ENCODE measurements at regions not wholly inside any gene's neighbourhood (a gene's known extent, or its start where the extent isn't known, plus 50 kb on each side); places are given as distances from the start of the nearest gene placed in this dataset.

DNA sequence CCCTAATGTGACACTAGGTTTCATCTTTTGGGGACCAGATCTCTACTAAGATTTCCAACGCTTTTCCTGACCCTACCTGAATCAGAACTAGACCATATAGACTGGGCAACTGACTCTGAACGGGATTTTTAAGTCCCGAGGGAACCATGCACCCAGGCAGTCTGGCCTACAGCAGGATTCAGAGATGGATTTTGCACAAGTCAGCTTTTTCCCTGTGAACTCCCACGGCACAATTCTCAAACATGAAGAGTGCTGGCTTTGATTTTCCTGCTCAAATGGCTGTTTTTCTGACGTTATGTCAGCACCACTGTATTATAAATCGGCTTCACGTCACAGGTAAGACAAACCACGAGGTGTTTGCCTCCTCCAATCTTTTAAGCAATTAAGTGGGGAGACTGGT, 409.1 kb downstream of the TCERG1L start:
- DNase-seq (ENCODE audit: low spot score) = no peak

DNA sequence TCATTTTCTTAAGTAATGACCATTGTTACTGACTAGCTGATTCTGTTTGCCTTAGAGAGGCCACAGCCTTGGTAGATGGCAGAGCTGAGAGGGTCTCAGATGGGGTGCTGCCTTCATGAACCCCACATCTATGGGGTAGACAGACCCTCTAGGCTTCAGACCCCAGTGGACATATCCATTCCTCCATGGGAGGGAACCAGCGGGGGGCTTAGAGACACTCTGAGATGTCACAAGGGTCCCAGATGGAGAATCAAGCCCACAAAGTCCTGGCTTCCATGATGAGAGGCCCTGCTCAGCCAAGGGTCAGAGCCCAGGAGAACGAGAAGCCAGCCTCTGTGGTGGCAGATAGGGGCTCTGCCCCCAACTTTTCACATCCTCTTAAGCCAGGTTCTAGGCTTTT, 408.6 kb downstream of the TCERG1L start:
- no peak for DNase-seq (ENCODE audit: low spot score)

DNA sequence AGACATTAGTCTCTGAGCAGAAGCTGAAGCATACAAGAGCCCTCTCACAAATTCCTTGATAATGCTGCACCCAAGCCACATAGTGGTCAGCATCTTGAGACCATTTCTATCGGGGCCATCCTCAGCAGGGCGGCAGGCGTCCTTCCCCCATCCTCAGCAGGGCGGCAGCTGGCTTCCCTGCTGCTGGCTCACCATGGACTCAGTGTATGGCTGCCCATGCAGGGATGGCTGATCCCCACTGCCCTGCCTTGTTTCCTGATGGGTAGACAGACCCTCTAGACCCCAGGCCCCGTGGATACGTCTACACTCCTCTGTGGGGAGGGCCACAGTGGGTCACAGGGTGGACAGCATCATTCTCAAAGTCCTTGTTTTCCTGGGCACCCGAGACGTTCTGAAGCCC, 406.8 kb downstream of the TCERG1L start:
- no peak for DNase-seq (ENCODE audit: low spot score)

DNA sequence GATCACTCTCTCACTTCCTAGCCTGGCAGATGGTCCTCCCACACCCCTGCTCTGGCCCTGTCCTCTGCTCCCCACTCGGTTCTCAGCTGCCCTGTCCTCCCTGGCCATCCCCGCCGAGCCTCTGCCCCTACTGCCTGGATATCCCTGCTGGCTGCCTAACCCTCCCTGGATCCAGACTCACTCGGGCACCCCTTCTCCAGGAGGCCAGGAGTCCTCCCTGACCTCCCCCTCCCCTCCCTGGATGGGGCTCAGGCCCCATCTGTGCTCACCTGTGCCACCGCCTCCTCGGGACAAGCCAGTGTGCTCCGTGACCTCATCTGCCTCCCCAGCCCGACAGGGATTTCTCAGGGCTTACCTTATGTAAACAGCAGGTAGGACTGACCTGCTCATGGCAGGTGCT, 406.1 kb downstream of the TCERG1L start:
- no peak for DNase-seq (ENCODE audit: low spot score)

DNA sequence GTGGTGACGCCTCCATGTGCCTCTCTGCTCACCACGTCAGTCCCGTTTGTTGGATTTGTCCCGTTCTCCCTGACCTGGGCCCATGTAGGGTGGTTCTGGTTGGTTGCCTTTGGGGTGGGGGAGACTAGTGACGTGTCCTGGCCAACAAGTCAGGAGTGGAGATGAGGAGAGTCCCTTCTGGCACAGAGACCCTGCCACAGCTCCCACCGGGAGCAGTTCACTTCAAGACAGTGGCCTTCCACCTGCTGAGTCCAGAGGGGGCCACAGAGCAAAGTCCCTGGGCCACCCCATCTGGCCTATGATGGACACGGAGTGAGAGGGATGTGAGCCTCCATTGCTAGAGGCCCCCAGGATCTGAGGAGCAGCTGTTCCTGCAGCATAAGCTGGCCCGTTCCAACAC, 405.6 kb downstream of the TCERG1L start:
- DNase-seq (ENCODE audit: low spot score) = no peak

DNA sequence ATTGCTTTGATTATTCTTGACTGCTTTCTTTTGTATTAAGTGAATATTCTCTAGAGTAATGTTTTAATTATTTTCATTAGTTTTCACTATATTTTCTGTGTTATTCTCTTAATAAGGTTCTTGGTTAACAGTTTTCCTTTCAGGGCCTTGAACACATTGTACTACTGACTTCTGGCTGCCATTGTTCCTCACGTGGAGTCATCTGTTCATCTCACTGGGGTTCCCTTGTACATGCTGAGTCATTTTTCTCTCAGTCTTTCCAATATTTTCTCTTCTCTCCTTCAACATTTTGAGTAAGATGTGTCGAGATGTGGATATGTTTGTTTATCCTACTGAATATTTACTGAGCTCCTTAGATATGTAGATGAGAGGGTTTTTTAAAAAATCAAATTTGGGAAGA, 400.7 kb downstream of the TCERG1L start:
- no peak for DNase-seq (ENCODE audit: low spot score)

DNA sequence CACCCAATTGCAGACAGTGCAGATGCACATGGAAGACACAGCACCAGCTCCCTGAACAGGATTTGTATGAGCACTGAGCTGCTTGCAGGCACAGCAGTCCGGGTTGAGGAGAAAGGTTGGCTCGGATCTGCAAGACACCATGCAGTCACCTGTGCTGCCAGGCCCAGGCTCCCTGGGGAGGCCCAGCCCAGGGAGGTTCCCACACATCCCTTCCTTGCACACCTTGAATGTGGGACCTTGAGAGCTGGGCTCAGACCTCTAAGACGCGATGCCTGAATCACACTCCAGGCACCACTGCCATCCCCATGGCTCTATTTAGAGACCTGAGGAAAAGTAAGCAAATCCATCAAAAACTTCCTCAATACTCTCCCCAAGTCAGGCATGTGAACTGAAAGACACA, 397.7 kb downstream of the TCERG1L start:
- no peak for DNase-seq (ENCODE audit: low spot score)

DNA sequence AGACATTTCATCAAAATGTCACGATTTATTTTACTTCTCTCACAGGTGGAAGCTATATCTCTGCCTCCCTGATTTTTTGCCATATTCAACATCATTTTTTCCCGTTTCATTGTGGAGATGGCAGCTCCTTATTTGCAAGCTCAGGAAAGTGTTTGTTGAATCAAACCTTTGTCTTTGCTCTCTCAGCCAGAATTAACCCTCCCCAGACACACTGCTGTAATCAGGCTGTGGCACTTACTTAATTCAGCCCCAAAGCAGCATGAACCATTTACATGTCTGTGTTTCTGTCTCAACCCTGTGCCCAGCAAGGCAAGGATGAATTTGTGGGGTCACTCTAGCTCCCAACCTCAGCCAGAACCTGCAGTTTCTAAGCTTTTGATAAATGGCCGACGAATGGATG, 397.2 kb downstream of the TCERG1L start:
- no peak for DNase-seq (ENCODE audit: low spot score)

DNA sequence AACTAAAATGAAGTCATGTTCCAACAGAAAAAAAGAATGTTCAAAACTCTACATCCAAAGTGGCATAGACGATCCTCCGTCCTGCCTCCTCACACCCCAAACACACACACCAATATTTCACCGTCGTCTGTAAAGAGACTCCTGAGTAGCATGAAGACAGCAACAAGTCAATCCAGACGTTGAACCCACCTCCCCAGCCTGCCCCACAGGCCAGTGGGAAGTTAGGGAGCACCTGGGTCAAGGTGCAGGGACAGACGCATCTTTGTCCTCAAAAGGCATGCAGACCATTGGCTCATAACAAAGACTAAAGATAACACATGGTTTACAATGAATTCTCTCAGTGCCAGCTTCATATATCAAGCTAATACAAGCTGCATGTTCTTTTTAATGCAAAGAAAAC, 396.5 kb downstream of the TCERG1L start:
- DNase-seq (ENCODE audit: low spot score) = no peak

DNA sequence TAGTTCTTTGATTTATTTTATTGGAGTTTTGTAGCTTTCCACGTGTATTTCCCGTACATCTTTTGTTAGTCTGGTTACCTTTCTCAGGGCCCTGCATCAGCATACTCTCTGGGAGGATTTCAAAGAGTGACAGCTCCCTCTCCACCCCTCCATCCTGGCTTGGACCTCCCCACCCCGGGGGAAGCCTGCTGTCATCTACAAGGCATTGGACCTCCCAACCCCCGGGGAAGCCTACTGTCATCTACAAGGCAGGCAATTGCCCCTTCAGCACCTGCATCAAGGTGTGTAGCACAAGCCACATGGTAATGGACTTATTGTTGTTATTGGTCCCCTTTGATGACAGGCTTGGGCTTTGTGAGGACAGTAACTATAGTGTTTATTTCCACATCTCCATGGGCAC, 390.1 kb downstream of the TCERG1L start:
- no peak for DNase-seq (ENCODE audit: low spot score)

DNA sequence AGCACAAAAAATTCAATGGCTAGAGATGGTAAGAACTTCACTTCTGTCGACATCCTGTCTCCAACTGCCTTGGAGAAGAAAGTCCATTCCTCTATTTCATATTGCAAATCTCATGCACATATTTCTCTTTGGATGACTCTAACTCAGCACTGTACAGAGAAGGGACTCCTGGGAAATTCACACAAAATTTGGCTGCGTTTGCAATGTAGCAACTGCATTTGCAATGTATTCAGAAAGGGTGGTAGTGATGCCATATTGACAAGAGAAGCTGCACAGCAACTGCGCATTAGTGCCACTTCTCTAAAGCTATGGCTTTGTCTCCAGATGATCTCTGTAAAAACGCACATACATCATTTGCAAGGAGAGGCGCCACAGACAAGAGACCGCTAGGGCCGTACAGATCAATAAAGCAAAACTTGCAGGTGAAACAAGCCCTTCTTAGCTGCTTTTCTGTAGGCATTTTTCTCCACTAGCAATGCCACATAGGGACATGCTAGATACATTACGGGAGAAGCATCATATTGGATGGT, 389.5 kb downstream of the TCERG1L start:
- DNase-seq (ENCODE audit: low spot score) = no peak

DNA sequence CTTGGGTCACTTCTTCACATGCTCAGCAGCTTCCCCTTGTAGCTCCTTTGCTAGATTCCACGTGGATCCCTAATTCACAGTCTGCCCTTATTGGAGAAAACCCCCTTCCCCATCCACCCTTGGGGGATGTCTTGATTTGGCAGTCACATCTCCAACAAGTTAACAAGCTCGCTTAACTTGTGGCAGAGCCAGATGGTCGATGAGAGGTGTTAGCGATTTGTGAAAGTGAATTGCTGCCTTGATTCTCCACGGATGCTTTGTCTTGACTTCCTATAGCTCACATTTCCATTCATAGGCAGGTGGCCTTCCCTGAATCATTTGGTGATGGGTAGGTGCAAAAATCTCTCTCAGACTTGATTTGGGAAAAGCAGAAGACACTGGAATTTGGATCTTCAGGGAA, 387.9 kb downstream of the TCERG1L start:
- no peak for DNase-seq (ENCODE audit: low spot score)

DNA sequence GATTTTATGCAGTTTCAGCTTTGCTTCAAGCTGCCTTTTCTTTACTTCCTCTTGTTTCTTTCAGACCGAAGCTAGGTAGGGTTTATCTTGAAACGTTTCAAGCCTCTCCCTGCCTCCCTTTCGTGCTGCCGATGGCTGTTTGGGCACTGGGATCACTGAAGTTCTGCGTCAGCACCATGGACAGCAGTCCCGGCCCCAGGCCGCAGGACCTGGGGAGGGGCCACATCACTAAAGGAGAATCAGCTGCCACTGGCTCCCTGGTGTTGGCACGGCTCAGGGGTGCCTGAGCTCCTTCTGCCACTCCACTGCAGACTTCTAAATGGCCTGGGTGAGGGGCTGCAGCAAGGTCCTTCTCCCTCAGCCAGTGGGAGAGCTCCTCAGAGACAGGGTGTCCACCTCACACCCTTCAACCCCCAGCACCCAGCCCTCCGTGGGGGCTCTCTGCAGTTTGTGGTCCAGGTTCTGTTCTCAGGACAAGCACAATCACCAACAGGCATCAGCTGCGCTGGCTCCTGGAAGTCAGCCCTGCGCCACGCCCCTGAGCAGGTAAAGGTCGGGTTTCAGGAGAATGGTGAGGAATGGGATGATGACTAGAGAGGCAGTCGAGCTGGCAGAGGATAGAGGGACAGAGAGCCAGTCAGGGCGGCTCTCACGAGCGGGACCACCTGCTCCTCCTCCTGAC, 387.2 kb downstream of the TCERG1L start:
- no peak for DNase-seq (ENCODE audit: low spot score)

DNA sequence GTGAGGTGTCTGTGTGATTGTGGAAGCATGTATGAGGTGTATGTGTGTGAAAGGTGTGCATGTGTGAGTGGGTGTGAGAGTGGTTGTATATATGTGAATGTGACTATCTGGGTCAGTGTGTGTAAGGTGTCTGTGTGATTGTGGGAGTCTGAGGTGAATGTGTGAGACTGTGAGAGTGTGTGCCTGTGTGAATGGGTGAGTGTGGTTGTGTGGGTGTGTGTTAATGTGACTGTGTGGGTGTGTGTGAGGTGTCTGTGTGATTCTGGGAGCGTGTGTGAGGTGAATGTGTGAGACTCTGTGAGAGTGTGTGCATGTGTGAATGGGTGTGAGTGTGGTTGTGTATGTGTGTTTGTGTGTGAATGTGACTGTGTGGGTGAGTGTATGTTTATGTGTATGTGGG, 385.1 kb downstream of the TCERG1L start:
- no peak for DNase-seq (ENCODE audit: low spot score)

DNA sequence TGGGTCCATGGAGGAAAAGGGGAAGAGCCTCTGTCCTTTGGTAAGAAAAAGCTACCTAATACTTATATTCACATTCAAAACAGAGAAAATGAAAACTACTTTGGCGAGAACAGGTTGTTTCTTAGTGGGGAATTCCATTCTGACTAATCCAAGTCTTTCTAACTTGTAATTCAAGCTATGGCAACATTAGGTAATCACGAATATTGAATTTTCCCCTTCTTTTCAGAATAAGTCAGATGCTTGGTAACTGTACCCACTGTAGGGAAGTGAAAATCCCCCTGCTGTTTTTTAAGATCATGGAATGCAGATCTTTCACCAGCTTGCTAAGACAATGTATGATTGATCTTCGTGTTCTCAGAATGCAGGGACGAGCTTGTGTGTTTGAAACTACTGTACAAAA, 384.4 kb downstream of the TCERG1L start:
- DNase-seq (ENCODE audit: low spot score) = no peak

DNA sequence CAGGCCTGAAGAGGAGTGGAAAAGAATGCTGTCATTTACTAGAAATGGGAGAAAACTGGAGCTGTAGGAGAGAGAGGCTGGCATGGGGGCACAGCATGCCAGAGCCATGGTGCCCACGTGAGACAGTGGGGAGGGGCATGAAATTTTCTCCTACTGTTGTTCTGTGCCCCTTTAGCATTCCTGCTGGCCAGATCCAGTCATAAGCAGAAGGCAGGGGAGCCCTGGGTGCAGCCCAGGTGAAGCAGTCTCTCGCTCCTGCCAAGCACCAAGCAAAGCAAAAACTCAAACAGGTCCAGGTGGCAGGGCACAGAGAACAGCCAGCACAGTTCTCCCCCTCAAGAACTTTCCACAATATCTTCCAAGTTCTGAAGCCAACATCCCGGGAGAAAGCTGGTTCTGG, 383.2 kb downstream of the TCERG1L start:
- DNase-seq (ENCODE audit: low spot score) = no peak

DNA sequence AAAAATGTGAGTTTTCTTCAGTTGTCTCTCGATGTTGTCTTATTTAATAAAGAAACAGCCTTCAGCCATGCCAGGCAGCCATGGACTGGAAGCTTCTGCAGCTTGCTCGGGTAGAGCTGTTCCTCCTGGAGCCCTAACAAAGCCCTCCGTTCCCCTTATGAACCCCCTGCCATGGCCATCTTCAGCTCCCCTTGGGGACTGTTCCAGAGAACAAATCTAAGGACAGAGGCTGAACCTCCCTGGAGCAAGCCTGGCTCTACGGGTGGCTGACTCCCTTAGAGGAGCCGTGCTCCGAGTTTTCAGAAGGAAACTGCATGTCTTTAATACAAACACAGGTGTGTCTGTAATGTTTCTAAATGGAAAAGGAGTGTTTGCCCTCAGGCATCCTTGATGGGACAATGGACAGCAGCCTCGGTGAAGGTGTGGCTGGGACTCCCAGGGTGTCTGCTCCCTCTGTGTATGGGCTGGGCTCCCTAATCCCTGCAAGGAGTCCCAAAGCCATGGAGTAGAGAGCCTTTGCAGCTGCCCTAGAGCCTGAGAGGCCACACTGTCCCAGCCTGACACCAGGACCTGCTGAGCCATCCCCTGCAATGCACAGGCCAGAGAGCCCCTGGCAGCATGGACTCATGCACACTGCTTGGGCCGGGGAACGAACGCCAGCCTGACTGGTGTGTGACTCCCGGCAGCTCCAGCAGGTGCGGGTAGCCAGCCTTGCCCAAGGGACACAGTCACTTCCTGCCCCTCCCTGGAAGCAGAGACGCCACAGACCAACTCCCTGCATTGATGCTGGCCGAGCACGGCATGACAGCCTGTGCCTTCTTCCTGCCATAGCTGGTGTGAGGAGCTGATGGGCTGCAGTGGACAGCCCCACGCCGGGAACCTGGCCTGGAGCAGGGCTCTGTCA, 381.8 kb downstream of the TCERG1L start:
- DNase-seq (ENCODE audit: low spot score) = peak; percentile 6

DNA sequence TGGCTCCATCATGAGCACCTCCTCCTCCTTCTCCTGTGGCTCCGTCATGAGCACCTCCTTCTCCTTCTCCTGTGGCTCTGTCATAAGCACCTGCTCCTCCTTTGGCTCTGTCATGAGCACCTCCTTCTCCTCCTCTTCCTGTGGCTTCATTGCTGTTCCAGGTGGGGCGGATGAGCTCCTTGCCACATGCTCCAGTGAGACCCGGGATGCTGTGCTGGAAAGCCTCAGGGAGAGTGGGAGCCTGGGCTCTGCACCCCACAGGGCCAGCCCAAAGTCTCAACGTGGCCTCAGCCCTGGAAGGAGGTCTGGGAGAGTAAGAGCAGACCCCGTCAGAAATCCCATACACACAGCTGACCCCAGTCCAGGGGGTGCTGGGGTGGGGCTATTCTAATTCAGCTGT, 380.7 kb downstream of the TCERG1L start:
- no peak for DNase-seq (ENCODE audit: low spot score)

DNA sequence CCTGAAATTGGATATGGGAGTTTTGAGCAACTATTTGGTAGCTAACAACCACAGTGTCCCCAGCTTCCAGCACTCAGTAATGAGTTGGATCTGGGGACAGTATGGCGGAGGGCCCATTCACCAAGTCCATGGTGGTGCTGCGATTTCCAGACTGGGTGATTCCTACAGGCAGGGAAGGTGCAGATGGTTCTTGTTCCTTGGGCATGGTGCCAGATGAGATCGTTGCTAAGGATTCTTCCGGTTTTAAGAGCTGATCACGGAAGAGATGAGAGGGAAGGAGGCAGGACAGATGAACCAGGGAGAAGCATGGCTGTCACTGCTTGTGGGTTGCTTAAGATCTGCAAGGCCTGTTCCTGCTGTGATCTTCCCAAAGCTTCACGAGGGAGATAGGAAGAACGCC, 380.3 kb downstream of the TCERG1L start:
- no peak for DNase-seq (ENCODE audit: low spot score)

DNA sequence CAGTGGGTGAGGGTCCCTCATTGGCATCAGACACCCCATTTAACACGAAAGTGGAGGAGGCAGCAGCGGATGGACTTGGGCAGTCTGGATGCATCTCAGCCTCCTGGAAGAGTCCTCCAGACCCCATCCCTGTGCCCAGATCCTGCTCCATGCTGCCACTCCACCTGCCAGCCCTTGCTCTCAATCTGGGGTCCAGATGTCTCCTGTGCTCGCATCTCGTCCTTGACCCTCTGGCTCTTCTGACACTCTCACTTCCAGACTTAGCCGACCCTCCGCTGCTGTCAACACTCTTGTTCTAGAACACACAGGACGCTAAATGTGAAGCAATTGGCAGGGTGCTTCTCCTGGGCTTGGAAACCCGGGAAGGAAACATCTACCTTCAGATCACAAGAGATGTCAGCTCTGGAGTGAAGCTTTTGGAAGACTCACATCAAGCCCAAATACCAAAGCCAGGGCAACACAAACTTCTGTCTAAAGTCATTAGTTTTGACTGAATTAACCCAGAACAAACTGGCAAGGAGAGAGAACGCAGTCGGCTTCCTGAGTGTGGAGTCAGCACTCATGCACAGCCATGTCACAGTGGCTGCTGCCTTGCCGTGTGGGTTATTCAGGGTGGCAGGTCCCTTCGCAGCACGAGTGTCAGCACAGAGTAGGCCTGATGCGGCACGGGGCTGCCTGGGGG, 379.1 kb downstream of the TCERG1L start:
- DNase-seq (ENCODE audit: low spot score) = no peak

DNA sequence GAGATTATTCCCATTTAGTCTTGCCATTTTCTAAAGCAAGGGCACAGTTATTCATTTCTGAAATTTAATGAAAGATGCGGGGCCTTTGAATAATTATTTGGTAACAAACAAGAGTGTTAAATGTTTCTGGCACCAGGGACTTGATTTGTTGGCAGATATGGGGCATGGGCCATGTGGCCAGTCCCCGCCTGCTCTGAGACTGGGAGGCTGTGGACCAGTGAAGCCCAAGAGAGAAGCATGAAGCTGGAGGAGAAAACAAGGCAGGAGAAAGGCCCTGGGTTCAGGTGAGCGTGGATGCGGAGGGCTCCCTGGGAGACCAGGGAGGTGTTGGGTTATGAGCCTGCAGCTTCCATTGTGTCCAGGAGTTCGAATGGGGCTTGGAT, 378.5 kb downstream of the TCERG1L start:
- DNase-seq (ENCODE audit: low spot score) = no peak

DNA sequence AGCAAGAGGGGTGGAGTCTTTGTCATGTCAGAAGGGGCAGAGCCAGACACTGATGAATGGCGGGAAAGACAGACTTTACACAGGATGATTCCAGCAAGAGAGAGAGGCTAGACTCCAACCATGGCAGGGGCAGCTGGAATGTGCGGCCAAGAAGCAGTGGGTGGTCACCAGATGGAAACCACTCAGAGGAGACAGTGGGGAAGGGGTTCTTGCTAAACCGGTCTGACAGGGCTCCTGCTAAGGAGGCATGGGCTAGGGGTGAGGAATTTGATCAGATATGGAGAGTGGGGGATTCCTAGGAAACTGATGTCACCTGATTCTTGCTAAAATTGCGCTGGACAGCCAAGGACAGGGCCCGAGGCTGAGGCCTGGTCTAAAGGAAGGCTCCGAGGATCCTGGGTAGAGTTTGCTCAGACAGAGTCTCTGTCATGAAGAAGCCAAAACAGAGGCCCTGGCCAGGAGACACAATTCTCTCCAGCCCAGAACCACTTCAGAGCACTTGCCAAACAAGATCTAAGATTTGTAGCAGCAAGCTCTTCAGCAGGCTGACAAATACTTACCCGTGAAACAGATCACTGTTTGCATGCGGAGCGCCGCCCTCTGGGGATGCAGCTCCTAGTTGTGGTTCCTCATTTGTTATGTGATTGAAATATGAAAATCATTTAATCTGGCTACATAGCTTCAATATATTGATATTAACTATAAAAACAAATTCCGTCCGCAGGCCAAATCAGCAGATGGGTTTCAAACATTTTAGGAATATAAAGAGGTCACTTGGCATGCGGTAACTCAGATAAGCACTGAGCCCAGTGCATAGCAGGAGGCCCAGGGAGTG, 377.0 kb downstream of the TCERG1L start:
- DNase-seq (ENCODE audit: low spot score) = no peak

Data from LoVo (cell line).